ENCODE measurements at regions not wholly inside any gene's neighbourhood (a gene's known extent, or its start where the extent isn't known, plus 50 kb on each side); places are given as distances from the start of the nearest gene placed in this dataset.

- in situ Hi-C loops (cut with MboI; ENCODE audit: low sequenced_read_pairs, unreplicated experiment), result no loop called here
- no peak for DNase-seq (ENCODE audit: low spot score)
- TF ChIP-seq CTCF (IDR thresholded peaks at IDR 0.05; ENCODE audit: borderline replicate concordance, control extremely low read depth, extremely low read depth, insufficient read depth, missing control alignments), result no peak
Measured at GRCh38 chr11:134646561-134646960, 234.5 kb upstream of the B3GAT1 start.

GRCh38 chr11:134645576-134645975 is 233.5 kb upstream of the B3GAT1 start:
- no peak for DNase-seq (ENCODE audit: low spot score)
- no peak for TF ChIP-seq CTCF (IDR thresholded peaks at IDR 0.05; ENCODE audit: borderline replicate concordance, control extremely low read depth, extremely low read depth, insufficient read depth, missing control alignments)
- in situ Hi-C loops (cut with MboI; ENCODE audit: low sequenced_read_pairs, unreplicated experiment), result no loop called here

- in situ Hi-C loops (cut with MboI; ENCODE audit: low sequenced_read_pairs, unreplicated experiment), result no loop called here
- DNase-seq (ENCODE audit: low spot score), result no peak
- TF ChIP-seq CTCF (IDR thresholded peaks at IDR 0.05; ENCODE audit: borderline replicate concordance, control extremely low read depth, extremely low read depth, insufficient read depth, missing control alignments), result no peak
Measured at GRCh38 chr11:134644476-134645456, 232.7 kb upstream of the B3GAT1 start.

GRCh38 chr11:134643115-134644012 is 231.3 kb upstream of the B3GAT1 start:
- no peak for TF ChIP-seq CTCF (IDR thresholded peaks at IDR 0.05; ENCODE audit: borderline replicate concordance, control extremely low read depth, extremely low read depth, insufficient read depth, missing control alignments)
- in situ Hi-C loops (cut with MboI; ENCODE audit: low sequenced_read_pairs, unreplicated experiment), result no loop called here
- no peak for DNase-seq (ENCODE audit: low spot score)

- TF ChIP-seq CTCF (IDR thresholded peaks at IDR 0.05; ENCODE audit: borderline replicate concordance, control extremely low read depth, extremely low read depth, insufficient read depth, missing control alignments), result no peak
- DNase-seq (ENCODE audit: low spot score), result no peak
- in situ Hi-C loops (cut with MboI; ENCODE audit: low sequenced_read_pairs, unreplicated experiment), result no loop called here
Measured at GRCh38 chr11:134642206-134642605, 230.2 kb upstream of the B3GAT1 start.

All from GM13976 (cell line).